UCSD-AML1 (cell line): ENCODE measurements at regions not wholly inside any gene's neighbourhood (a gene's known extent, or its start where the extent isn't known, plus 50 kb on each side); places are given as distances from the start of the nearest gene placed in this dataset.

Experiments used
- DNase-seq: peaks from one replicate; lab custom pipeline; 2025; ENCODE audit not compliant: unreplicated experiment; lab: John Stamatoyannopoulos, UW

GRCh38 chrX:67872958-67873357, 329.1 kb downstream of the AR start:
- DNase-seq, result no peak

- no peak for DNase-seq
These were observed 348.6 kb downstream of the AR start for GRCh38 chrX:67892401-67892800.

- DNase-seq, result no peak
These were observed 350.1 kb downstream of the AR start for GRCh38 chrX:67893931-67894330.

- DNase-seq, result peak; percentile 46
These were observed 373.7 kb downstream of the AR start for GRCh38 chrX:67917421-67918010.

GRCh38 chrX:67922966-67923365, 379.1 kb downstream of the AR start:
- DNase-seq, result no peak

GRCh38 chrX:67939270-67939669, 395.4 kb downstream of the AR start:
- DNase-seq, result no peak

- no peak for DNase-seq
These were observed 405.4 kb downstream of the AR start for GRCh38 chrX:67949270-67949669.

- DNase-seq, result no peak
These were observed 409.8 kb downstream of the AR start for GRCh38 chrX:67953658-67954057.

GRCh38 chrX:67961516-67961915, 417.7 kb downstream of the AR start:
- DNase-seq, result no peak
